UCSD-AML1 (cell line): ENCODE measurements at regions not wholly inside any gene's neighbourhood (a gene's known extent, or its start where the extent isn't known, plus 50 kb on each side); places are given as distances from the start of the nearest gene placed in this dataset.
"Not testable (repeated sequence)": the region's sequence is repeated elsewhere in the genome, so short reads cannot be mapped to it uniquely, and the experiment has no call there.

ENCODE experiments used
- DNase-seq: peaks from one replicate; lab custom pipeline; 2025; ENCODE audit not compliant: unreplicated experiment; lab: John Stamatoyannopoulos, UW

- no peak for DNase-seq
Measured at GRCh38 chr2:234375176-234375880, 121.6 kb downstream of the ARL4C start.

GRCh38 chr2:234374736-234375135, 122.1 kb downstream of the ARL4C start:
- no peak for DNase-seq

GRCh38 chr2:234374150-234374508, 122.8 kb downstream of the ARL4C start:
- DNase-seq, result no peak

GRCh38 chr2:234373481-234374149, 123.3 kb downstream of the ARL4C start:
- no peak for DNase-seq

GRCh38 chr2:234373060-234373459, 123.8 kb downstream of the ARL4C start:
- DNase-seq, result no peak

GRCh38 chr2:234372506-234372905, 124.4 kb downstream of the ARL4C start:
- DNase-seq, result no peak

GRCh38 chr2:234368861-234369261, 128.0 kb downstream of the ARL4C start:
- DNase-seq, result no peak

- DNase-seq, result no peak
Measured at GRCh38 chr2:234366891-234367290, 130.0 kb downstream of the ARL4C start.

GRCh38 chr2:234364661-234365060, 132.2 kb downstream of the ARL4C start:
- DNase-seq, result no peak

GRCh38 chr2:234363647-234364294, 133.1 kb downstream of the ARL4C start:
- no peak for DNase-seq

GRCh38 chr2:234363011-234363487, 133.8 kb downstream of the ARL4C start:
- DNase-seq, result no peak

GRCh38 chr2:234360313-234360975, 136.4 kb downstream of the ARL4C start:
- not testable (repeated sequence) for DNase-seq

GRCh38 chr2:234357666-234358065, 139.2 kb downstream of the ARL4C start:
- DNase-seq, result no peak

- DNase-seq, result no peak
Measured at GRCh38 chr2:234355808-234356365, 141.0 kb downstream of the ARL4C start.

GRCh38 chr2:234355021-234355720, 141.7 kb downstream of the ARL4C start:
- DNase-seq, result no peak

- DNase-seq, result no peak
Measured at GRCh38 chr2:234352270-234352669, 144.6 kb downstream of the ARL4C start.

- DNase-seq, result not testable (repeated sequence)
Measured at GRCh38 chr2:234351866-234352265, 145.0 kb downstream of the ARL4C start.

GRCh38 chr2:234348081-234348480, 148.8 kb downstream of the ARL4C start:
- DNase-seq, result no peak

- no peak for DNase-seq
Measured at GRCh38 chr2:234345921-234346320, 151.0 kb downstream of the ARL4C start.

- no peak for DNase-seq
Measured at GRCh38 chr2:234344012-234344411, 152.9 kb downstream of the ARL4C start.

- DNase-seq, result no peak
Measured at GRCh38 chr2:234343372-234343771, 153.5 kb downstream of the ARL4C start.
